HG03439 (cell line): ENCODE measurements at regions not wholly inside any gene's neighbourhood (a gene's known extent, or its start where the extent isn't known, plus 50 kb on each side); places are given as distances from the start of the nearest gene placed in this dataset.
"Not testable (repeated sequence)": the region's sequence is repeated elsewhere in the genome, so short reads cannot be mapped to it uniquely, and the experiment has no call there.

Experiments used
- ATAC-seq: cut with Tn5 transposase; IDR thresholded peaks from one replicate; pipeline ENCODE4 v1.9.1; 2021; ENCODE audit warnings: mild to moderate bottlenecking, moderate library complexity; ENCODE audit not compliant: unreplicated experiment

DNA sequence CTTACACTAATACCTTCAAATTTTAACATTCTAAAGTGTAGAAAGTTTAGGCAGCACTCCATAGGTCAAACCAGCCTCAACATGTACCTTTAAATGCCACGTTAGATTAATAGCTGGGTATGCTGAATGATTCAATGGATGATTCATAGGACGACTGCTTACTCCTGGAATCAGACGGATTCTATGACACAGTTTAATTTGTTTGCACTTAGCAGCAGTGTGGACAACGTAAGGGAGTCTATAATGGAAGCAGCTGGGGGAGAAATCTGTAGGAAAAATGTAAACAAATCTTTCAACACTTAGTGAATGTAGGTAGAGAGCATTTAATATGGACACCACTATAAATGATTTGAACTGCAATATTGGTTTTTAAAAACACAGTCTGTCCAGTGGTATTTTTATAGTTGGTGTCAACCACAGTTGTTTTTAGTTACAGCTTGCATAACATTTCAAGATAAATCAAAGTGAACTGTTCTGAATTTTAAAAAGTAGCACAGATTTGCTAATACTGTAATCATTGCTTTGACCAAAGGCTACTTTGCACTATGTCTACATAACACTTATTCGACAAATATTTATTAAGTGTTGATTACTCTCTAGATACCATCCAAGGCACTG is 701.5 kb upstream of the MEF2C start:
- ATAC-seq, result no peak

DNA sequence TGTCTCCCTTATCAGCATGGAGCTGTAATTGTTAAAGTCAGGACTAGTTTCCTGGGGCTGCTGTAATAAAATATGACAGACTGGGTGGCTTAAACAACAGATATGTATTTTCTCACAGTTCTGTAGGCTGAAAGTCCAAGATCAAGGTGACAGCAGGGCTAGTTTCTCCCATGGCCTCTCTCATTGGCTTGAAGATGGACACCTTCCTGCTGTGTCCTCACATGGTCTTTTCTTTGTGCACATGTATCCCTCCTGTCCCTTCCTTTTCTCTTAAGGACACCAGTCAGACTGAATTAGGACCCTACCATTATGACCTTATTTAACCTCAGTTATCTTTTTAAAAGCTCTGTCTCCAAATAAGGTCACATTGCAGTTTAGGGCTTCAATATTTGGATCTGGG is 700.5 kb upstream of the MEF2C start:
- ATAC-seq, result no peak

DNA sequence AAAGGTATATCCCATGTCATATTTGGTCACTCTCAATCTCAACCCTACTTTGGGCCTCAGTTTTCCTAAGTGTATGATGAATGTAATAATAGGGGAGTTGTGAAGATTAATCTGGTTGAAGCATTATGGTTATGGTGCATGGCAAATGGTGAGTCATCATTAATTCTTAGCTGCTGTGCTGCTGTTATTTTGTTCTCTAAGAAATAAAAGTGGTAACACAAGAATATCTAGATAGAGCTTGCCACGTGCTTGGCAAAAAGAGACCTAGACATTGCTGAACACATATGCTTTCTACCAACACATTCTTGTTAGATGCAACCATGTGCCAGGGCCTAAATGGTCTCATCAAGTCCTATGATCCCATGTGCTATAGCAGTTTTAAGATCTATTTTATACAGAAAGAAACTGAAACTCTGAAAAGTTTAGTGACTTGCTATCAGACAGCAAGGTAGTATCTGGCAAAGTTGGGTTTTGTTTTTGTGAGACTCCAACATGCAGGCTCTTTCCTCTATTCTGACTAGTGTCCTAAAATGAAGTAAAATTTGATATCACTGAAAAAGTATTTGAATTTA is 699.9 kb upstream of the MEF2C start:
- ATAC-seq, result no peak

DNA sequence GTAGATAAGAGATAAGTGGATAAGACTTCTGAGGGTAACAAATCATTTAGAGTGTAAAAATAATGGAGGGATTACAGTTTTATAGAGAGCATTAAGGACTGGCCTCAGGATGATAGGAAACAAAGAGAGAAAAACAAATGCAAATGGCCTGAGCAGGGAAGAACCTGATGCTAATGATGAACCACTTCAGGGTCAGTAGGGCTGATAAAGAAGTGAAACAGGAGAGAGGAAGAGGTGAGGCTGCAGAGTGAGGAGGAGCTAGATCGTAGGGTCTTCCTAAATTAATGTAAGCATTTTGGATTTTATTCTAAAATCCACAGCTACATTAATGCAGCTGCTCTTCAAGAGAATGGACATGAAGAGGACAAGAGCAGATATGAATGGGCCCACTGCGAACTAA is 698.0 kb upstream of the MEF2C start:
- no peak for ATAC-seq

DNA sequence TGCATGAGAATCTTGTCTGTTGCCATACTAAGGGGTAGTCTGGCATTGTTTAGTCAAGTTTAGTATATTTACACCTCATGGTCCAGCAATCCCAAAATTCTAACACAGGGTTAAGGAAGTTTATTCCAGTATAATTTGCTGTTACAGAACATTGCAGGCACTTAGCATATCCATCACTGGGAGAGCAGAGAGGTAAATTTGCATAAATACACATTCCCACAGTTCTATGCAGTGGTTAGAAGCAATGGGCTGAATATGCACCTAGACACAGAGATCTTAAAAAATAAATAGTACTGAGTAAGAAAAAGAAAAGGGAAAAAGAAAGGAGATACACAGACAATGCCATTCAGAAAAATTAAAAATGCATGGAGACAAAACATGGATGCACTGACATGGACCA is 692.3 kb upstream of the MEF2C start:
- no peak for ATAC-seq

DNA sequence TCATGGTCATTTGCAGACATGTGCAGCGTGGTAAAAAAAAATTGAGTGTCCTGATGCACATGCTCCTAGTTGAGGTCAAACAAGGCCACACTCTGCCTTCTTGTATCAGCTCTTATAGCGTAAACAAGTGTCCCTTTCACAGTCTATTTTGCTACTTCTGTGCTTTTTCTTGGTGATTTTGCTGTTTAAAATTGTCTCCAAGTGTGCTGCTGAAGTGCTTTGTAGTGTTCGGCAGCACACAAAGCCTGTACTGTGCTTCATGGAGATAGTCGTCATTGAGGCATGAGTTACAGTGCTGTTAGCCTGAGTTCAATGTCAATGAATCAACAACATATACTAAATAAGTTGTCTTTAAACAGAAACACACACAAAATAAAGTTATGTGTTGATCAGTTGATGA is 690.4 kb upstream of the MEF2C start:
- no peak for ATAC-seq

DNA sequence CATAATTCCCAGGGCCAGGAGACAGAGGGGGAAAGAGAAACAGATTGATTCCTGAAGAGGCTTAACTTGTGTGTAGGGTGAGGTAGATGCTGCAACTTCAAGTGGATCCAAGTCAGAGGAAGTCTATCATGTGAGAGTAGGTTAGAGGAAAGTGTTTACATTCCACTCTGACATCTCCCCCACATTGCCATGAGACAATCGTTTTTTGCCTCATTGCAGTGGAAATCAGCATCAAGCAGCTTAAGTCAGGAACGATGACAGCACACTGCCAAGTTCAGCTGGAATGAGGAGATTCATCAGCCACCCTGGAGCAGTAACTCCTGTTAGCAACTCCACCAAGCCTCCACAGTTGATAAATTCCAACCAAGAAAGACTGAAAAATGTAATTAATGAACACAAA is 689.7 kb upstream of the MEF2C start:
- ATAC-seq, result no peak

DNA sequence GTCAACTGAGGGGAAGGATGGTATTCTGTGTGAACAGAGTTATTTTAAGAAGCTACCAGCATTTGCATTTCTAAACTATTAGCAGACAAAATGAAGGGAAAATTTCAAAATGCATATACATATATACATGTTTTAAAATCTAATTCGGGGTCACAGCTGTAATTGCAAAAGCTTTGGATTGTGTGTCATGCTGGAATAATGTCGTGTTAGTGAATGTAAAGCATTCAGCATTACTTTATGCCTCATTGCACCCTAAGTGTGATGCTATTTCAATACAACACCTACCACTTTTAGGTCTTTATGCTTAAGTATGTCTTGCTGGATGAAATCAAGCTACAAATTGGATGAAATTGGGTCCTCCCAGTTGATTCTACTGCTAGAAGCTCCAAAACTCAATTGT is 687.6 kb upstream of the MEF2C start:
- ATAC-seq, result no peak

DNA sequence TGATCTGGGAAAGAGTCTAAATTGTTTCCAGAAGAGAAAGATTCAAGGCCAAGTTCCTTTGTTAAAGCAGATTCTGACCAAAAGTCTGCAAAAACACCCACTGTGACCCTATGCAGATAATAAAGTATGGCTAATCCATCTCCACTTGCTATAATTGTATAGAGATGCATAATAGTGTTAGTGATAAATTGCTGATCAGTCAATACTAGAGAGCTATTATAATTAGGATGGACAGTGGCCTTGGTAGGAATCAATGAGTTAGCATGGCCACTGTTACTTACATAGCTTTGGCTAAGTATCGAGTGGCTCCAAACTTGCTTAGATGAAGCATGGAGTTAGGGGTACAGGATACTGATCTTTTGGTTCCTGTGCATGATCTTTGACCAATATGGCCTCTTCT is 683.4 kb upstream of the MEF2C start:
- no peak for ATAC-seq

DNA sequence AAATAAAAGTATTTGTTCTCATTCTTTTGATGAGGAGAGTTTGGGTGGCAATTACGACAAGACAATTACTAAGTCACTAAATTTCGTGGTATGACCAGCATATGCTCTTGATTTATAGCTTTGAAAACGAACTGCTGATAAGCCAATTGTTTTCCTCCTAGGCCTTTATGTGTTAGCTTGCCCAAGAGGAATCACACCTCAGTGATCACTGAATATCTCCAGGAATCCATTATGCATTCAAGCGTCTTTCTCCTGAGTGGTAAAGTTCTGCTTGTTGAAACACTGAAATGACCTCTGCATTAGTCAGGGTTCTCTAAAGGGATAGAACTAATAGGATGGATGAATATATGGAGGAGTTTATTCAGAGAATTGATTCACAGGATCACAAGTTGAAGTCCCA is 677.7 kb upstream of the MEF2C start:
- no peak for ATAC-seq

DNA sequence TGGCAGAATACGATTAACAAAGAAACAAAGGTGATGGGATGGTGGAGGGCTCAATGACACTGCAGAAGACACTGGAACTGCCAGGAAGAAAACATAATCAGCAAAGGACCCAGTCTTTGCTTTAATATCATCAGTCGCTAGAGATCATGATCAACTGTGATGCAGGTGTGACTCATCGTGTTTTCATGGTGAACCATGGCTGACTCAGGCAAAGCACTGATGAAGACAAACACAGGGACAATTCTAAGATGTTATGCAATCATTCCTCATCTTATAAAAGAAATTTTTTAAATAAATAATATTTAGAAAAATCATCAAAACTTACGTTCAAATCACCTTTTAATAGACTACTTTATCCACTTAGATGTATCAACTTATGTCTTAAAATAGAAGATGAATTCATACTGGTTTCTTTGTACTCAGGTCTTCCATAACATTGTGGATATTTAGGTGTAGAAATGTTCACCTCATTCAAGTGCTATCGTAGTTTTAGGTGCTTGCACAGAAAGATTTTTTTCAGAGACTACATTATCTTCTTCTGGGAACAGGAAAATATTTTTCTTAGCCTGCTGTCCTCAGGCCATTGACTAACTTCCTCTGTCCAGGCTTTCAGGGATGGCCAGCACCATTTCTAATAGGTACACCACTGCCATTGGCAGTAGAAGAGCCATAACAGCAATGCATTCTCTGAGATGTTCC is 673.4 kb upstream of the MEF2C start:
- no peak for ATAC-seq

DNA sequence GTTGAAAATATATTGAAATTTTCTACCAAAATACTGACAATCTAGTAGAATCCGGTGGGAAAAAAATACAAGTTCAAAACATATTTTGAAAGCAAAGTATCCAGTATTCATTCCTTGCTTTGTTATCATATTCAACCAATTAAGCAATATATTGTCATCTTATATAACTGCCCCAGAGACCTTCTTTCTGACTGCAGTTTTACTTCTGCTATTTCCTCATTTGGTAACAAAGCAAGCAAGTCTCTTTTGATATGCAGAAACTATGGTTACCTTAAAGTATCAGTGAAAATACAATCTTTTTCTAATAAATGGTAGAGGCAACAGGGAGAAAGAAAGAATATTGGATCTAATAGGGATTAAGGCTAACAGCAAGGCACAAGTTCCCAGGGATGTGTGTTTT is 663.7 kb upstream of the MEF2C start:
- no peak for ATAC-seq

DNA sequence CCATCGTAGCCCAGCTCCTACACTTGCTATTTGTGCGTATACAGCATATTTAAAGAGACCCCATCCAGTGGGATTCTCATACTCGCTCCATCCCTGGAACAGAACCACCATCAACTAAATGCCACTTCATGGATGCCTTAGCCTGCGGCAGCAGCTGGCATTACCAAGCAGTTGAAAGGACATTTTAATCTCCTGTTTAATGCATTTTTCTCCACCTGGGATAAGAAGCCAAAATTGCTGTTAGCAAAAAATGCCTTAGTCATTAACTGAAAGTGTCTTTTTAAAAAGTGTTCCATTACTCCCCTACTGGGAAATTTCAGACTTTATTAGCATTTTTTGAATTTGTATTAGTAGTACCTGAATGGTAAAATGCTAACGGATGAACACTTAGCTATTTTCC is 662.6 kb upstream of the MEF2C start:
- no peak for ATAC-seq

DNA sequence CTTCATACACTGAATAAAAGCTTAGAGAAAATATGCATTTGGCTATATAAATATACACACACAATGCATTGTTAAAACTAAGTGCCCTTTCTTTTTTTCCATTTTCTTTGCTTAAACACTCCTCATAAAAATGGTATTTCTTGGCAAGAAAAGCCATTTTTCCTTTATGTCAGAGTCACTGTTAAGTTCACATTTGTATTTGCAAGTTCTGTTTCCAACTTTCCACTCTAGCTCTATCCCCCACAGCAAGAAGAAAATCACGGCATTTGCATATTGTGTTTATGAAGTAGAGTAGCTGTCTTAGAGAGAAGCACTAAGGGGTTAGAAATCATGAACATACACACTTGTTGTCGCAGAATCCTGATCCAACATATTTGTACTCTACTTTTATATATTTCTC is 662.1 kb upstream of the MEF2C start:
- no peak for ATAC-seq

DNA sequence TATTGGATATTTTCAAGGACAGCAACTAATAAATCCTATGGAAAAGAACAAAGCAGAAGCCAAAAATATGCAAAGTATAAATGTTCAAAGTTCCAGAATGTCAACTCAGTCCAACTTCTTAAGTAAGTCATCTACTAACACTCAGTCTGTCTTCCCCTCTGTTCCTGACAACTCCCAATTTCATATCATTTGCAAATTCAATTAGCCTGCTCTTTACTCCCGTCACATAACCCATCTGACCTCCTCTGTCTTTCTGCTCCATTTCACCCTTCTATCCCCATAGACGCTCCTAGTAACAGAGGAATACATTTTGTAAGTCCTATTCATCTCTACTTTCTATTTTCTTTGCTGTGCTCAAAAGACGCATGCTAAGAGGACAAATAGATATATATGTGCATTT is 659.8 kb upstream of the MEF2C start:
- no peak for ATAC-seq

DNA sequence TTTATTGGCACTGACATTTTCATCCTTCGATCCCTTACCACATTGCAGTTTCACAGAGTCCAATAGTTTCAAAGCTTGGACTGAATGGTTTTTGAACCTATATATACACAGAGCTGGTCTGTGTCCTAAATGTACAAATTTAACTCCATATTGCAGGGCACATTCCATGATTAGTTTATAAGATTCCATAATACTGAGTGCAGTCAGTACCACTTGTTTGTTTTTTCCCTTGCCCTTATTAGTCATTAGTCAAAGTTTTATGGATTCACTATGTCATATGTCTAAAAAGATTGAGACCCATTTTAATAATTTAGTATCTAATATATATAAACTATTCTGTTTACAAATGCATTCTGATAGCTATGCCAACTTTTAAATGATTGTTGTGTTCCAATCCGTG is 654.8 kb upstream of the MEF2C start:
- ATAC-seq, result no peak

DNA sequence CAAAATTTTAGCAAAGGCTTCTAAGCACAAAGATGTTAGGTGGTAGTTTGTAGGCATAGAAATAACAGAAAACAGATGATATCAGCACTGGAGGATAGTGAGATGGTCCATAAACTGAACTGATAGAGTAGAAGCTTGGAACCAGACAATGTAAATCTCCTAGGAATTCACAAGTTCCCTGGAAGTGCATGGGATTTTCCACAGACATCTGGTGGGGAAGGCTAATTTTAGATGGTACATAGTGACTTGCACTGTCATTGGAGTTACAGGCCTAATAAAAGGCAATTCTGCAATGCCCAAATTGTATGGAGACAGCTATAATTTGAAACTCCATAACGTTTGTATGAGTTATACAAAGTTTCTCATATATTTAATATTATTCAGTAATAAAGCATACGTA is 653.0 kb upstream of the MEF2C start:
- ATAC-seq, result no peak

DNA sequence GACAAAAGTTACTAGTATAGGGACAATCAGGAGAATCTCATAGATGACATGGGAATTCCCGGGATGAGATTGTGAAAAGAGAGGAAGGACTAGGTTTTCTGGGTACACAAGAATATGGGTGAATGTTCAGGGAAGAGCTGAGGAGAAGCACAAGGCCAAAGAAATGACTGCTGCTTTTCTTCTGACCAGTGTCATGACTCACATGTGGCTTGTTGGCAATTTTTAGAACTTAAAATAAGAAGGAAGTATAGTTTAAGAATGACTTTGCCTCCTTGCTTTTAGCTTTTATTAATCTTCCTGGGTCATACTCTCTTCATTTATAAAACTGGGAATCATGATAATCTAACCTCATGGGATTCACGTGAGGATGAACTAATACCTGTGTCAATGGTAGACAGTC is 652.4 kb upstream of the MEF2C start:
- no peak for ATAC-seq

DNA sequence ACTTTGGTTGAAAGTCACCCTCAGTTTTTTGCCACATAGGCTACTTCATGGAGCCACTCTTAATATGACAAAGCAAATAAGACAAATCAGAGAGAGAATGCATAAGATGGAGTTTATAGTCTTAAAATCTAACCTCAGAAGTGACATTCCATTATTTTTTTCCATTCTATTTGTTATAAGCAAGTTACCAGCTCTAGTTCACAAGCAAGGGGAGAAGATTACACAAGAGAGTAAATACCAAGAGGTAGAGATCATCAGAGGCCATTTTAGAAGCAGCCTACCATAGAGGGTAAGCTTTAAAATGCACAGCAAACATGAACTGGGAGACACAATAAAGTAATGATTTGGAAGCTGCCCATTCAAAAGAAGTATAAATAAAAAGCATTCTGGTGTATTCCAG is 651.3 kb upstream of the MEF2C start:
- ATAC-seq, result no peak

DNA sequence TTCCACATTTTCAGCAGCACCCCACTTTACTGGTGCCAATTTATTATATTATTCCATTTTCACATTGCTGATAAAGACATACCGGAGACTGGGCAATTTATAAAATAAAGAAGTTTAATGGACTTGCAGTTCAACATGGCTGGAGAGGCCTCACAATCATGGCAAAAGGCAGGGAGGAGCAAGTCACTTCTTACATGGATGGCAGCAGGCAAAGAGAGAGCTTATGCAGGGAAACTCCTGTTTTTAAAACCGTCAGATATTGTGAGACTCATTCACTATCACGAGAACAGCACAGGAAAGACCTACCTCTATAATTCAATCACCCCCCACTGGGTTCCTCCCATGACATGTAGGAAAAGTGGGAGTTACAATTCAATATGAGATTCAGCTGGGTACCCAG is 641.8 kb upstream of the MEF2C start:
- no peak for ATAC-seq

DNA sequence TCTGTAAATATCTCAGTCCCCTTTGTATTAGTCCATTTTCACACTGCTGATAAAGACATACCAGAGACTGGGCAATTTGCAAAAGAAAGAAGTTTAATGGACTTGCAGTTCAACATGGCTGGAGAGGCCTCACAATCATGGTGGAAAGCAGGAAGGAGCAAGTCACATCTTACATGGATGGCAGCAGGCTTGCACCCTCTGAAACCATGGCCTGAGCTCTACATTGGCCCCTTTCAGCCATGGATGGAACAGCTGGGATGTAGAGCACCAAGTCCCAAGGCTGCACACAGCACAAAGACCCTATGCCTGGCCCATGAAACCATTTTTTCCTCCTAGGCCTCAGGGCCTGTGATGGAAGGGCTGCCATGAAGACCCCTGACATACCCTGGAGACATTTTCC is 640.9 kb upstream of the MEF2C start:
- not testable (repeated sequence) for ATAC-seq

DNA sequence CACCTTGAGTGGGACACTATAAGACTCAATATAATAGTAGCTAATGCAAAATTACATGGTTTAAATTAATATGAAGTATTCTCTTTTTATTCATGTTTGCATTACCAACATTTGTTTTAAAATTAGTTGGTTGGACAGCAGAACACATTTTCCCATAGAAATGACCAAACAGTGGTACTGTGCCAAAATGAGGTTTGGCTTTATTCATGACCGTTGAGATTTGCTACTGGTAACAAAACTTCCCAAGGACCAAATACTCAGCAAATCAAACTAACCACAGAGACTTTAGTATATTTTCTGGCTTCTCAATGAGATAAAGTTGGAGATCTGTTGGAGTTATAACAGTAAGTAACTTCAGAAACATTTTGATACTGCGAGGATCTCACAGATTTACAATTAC is 637.8 kb upstream of the MEF2C start:
- no peak for ATAC-seq
